C4-2B (cell line): ENCODE measurements at regions not wholly inside any gene's neighbourhood (a gene's known extent, or its start where the extent isn't known, plus 50 kb on each side); places are given as distances from the start of the nearest gene placed in this dataset.

Experiments used
- ZFX ChIP-seq: fragments of 450-650 bp; IDR thresholded peaks from 2 replicates; pipeline ENCODE4 v1.6.1; 2017
- TF ChIP-seq, protein P1 (sequence below): fragments of 450-650 bp; conservative IDR thresholded peaks from 2 replicates; pipeline ENCODE4 v1.5.1; 2017; ENCODE audit warnings: mild to moderate bottlenecking

DNA sequence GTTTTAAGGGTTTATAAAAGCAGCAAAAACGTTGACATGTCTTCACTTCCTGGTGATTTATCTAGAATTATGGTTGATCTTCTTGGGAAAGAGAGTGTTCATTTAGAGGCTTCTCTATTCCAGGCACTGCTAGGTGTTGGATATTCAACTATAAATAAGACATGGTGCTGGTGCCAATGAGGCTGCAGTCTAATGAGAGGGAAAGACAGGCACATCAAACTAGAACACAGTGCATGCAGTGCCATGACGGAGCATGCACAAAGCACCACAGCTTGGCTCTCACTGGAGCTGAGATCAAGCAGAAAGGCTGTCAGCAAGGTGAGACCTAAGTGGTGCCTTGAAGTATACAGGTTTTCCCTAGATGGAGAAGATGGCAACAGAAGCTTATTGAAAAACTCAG, 126.5 kb downstream of the RMI1 start:
- TF ChIP-seq, protein P1, sequence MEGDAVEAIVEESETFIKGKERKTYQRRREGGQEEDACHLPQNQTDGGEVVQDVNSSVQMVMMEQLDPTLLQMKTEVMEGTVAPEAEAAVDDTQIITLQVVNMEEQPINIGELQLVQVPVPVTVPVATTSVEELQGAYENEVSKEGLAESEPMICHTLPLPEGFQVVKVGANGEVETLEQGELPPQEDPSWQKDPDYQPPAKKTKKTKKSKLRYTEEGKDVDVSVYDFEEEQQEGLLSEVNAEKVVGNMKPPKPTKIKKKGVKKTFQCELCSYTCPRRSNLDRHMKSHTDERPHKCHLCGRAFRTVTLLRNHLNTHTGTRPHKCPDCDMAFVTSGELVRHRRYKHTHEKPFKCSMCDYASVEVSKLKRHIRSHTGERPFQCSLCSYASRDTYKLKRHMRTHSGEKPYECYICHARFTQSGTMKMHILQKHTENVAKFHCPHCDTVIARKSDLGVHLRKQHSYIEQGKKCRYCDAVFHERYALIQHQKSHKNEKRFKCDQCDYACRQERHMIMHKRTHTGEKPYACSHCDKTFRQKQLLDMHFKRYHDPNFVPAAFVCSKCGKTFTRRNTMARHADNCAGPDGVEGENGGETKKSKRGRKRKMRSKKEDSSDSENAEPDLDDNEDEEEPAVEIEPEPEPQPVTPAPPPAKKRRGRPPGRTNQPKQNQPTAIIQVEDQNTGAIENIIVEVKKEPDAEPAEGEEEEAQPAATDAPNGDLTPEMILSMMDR, result no peak
- TF ChIP-seq ZFX, result no peak
